ENCODE measurements at regions not wholly inside any gene's neighbourhood (a gene's known extent, or its start where the extent isn't known, plus 50 kb on each side); places are given as distances from the start of the nearest gene placed in this dataset.

DNA sequence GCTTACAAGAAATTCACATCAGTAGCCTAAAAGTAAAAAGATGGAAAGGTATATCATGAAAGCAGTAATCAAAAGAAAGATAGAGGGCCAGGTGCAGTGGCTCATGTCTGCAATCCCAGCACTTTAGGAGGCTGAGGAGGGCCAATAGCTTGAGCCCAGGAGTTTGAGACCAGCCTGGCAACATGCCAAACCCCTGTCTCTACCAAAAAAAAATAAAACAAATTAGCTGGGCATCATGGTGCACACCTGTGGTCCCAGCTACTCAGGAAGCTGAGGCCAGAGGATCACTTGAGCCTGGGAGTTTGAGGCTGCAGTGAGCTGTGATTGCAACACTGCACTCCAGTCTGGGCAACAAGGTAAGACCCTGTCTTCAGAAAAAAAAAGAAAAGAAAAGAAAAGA lies 55.5 kb downstream of the GSPT2 start:
- peaks cover 6% of the 10 kb centered on the region for H3K27me3 ChIP-seq (ENCODE audit: control insufficient read depth, insufficient read depth, low read length)
- H3K36me3 ChIP-seq (ENCODE audit: control insufficient read depth, insufficient read depth, low read length), result no peaks in the 10 kb centered on the region
- no peak for DNase-seq
- no peak overlapping the region for H3K4me3 ChIP-seq (ENCODE audit: low read length)
- H3K27ac ChIP-seq (ENCODE audit: low read length), result no peak overlapping the region
- H3K9me3 ChIP-seq (ENCODE audit: control insufficient read depth, low read depth, low read length), result no peaks in the 10 kb centered on the region
- no peaks in the 10 kb centered on the region for H3K4me1 ChIP-seq (ENCODE audit: control insufficient read depth, insufficient read depth, low read length)

DNA sequence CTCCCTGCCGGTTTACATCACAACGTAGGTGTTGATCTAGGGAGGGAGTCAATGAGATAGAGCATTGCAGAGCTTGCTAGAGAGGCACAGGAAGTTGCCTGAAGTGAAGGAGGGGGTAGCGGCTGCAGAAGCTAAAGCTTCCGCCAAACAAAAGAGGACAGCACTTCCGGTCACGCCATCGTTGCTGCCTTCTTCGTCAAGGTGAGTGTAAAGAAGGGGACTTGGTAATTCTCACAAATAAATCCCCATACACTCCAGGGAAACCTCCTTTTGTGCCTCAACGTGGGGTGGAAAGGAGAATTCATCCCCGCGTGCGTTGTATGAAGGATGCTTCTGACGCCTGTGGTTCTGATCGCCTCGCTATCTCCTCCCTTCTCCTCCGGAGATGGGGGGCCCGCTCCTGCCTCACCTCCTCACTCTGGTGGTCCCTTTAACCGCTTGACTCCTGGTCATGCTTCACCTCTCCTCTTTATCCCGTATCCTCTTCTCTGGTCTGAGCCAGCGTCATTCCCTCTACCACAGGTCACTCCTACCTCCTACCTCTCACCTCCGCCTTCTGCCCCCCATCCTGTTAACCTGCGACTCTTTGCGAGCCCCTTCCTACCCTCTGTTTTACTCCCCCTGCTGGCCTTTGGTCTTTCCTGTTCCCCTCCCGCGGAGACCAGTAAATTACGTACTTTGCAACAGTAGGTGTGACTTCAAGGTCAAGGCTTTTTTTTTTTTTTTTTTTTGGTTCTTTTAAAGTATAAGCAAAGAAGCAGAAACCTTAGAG lies 59.9 kb downstream of the GSPT2 start:
- WGBS (ENCODE audit: insufficient coverage, low lambda C conversion rate), result no CpG with 5 or more reads among the region's 26 CpGs
- peak overlapping the region; percentile 84 for H3K27ac ChIP-seq (ENCODE audit: low read length)
- H3K4me3 ChIP-seq (ENCODE audit: low read length), result peak overlapping the region; percentile 67
- peak; percentile 37 to 76 for DNase-seq
- no peaks in the 10 kb centered on the region for H3K27me3 ChIP-seq (ENCODE audit: control insufficient read depth, insufficient read depth, low read length)
- H3K9me3 ChIP-seq (ENCODE audit: control insufficient read depth, low read depth, low read length), result no peaks in the 10 kb centered on the region
- no peaks in the 10 kb centered on the region for H3K36me3 ChIP-seq (ENCODE audit: control insufficient read depth, insufficient read depth, low read length)
- no peaks in the 10 kb centered on the region for H3K4me1 ChIP-seq (ENCODE audit: control insufficient read depth, insufficient read depth, low read length)

- no CpG with 5 or more reads among the region's 3 CpGs for WGBS (ENCODE audit: insufficient coverage, low lambda C conversion rate)
- Histone ChIP-seq H3K9me3 (ENCODE audit: control insufficient read depth, low read depth, low read length) (no peaks in the 10 kb centered on the region), H3K27me3 (ENCODE audit: control insufficient read depth, insufficient read depth, low read length) (no peaks in the 10 kb centered on the region), H3K27ac (ENCODE audit: low read length) (peak overlapping the region; percentile 84), H3K4me1 (ENCODE audit: control insufficient read depth, insufficient read depth, low read length) (no peaks in the 10 kb centered on the region), H3K36me3 (ENCODE audit: control insufficient read depth, insufficient read depth, low read length) (no peaks in the 10 kb centered on the region), H3K4me3 (ENCODE audit: low read length) (peak overlapping the region; percentile 67)
- DNase-seq, result peak; percentile 4 to 37
These were observed 60.6 kb downstream of the GSPT2 start for GRCh38 chrX:51803833-51804232.

DNA sequence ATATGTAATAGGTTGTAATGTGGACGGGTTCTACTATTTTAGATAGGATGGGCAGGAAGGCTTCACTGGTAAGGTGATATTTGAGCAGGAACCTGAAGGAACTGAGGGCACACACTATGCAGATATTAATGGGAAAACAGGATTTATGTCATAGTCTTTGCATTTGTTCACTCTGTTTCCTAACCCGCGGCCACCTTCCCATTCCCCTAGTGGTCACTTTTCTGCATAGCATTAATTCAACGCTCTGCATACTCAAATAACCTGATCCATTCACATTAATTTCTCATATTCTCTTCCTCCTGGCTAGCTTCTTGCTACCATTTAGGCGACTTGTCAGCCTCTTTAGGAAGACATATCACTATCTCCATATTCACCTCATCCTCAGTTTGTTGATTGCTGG lies 61.5 kb downstream of the GSPT2 start:
- H3K9me3 ChIP-seq (ENCODE audit: control insufficient read depth, low read depth, low read length), result no peaks in the 10 kb centered on the region
- no peak overlapping the region for H3K4me3 ChIP-seq (ENCODE audit: low read length)
- no peak overlapping the region for H3K27ac ChIP-seq (ENCODE audit: low read length)
- no peaks in the 10 kb centered on the region for H3K27me3 ChIP-seq (ENCODE audit: control insufficient read depth, insufficient read depth, low read length)
- DNase-seq, result no peak
- H3K4me1 ChIP-seq (ENCODE audit: control insufficient read depth, insufficient read depth, low read length), result no peaks in the 10 kb centered on the region
- 67% methylated on average over 1 of the region's 5 CpGs for WGBS (ENCODE audit: insufficient coverage, low lambda C conversion rate)
- H3K36me3 ChIP-seq (ENCODE audit: control insufficient read depth, insufficient read depth, low read length), result no peaks in the 10 kb centered on the region

DNA sequence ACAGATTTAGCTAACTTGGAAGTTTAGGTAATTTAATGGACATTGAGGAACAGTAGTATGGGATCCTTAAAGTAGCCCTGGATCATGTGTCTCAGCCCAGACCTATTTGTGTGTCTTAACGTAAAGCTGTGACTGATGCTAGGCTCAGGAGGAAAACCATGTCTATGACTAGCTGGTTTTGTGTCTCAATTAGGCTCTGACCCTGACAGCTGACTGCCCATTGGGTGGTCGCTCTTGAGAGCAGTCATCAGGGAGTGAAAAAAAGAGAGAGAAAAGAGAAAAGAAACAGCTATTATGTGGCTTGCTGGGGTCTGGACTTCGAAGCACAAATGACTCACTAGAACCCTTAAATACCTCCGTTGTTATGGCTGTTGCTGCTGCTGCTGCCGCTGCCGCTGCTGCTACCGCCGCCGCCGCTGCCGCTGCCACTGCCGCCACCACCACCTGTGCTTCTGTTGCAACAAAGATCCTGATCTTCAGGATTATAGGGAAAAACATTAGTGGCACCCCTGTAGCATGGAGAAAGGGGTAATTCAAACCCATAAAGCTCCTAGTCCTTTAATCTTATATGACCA lies 70.7 kb downstream of the GSPT2 start:
- no peak for DNase-seq
- no CpG with 5 or more reads among the region's 12 CpGs for WGBS (ENCODE audit: insufficient coverage, low lambda C conversion rate)

DNA sequence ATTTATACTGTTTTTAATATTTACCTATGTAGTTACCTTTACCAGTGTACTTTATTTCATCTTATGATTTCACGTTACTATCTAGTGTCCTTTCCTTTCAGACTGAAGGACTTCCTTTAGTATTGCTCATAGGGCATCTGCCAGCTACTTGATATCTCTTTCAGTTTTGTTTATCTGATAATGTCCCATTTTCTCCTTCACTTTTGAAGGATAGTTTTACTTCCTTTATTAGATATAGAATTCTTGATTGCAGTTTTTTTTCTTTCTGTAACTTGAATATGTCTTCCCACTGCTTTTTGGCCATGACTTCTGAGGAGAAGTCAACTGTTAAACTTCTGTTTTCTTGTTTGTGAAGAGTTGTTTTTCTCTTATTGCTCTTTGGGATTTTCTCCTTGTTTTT lies 69.4 kb upstream of the MAGED1 start:
- Histone ChIP-seq H3K9me3 (ENCODE audit: control insufficient read depth, low read depth, low read length) (no peaks in the 10 kb centered on the region), H3K36me3 (ENCODE audit: control insufficient read depth, insufficient read depth, low read length) (no peaks in the 10 kb centered on the region), H3K4me1 (ENCODE audit: control insufficient read depth, insufficient read depth, low read length) (peaks cover 5% of the 10 kb centered on the region), H3K27me3 (ENCODE audit: control insufficient read depth, insufficient read depth, low read length) (no peaks in the 10 kb centered on the region), H3K4me3 (ENCODE audit: low read length) (no peak overlapping the region), H3K27ac (ENCODE audit: low read length) (no peak overlapping the region)
- WGBS (ENCODE audit: insufficient coverage, low lambda C conversion rate), result no CpG with 5 or more reads among the region's 1 CpG
- no peak for DNase-seq

More for the DNA sequence above, 70.7 kb downstream of the GSPT2 start:
- Histone ChIP-seq H3K4me3 (ENCODE audit: low read length) (no peak overlapping the region), H3K27ac (ENCODE audit: low read length) (no peak overlapping the region), H3K27me3 (ENCODE audit: control insufficient read depth, insufficient read depth, low read length) (no peaks in the 10 kb centered on the region), H3K36me3 (ENCODE audit: control insufficient read depth, insufficient read depth, low read length) (no peaks in the 10 kb centered on the region), H3K9me3 (ENCODE audit: control insufficient read depth, low read depth, low read length) (no peaks in the 10 kb centered on the region), H3K4me1 (ENCODE audit: control insufficient read depth, insufficient read depth, low read length) (no peaks in the 10 kb centered on the region)

DNA sequence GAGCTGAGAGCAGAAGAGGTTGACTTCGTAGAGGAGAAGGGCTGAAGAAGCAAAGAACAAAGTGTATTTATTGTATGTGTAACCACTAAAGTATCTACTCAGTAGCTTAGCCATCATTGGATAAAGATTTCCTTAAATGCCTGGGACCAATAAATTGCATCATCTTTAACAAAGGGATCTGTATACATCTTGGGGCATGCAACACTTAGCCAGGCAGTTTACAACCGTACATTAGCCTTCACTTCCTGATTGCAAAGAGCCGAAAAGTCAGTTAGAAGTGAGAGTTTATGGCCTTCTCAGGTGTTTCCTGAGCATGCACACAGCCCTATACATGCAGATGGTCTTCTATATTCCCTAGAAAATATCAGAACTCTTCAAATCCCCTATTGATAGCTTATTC lies 68.0 kb upstream of the MAGED1 start:
- no peak overlapping the region for H3K4me3 ChIP-seq (ENCODE audit: low read length)
- no peaks in the 10 kb centered on the region for H3K36me3 ChIP-seq (ENCODE audit: control insufficient read depth, insufficient read depth, low read length)
- peak in 1 of 2 donors; percentile 64 for DNase-seq
- H3K9me3 ChIP-seq (ENCODE audit: control insufficient read depth, low read depth, low read length), result no peaks in the 10 kb centered on the region
- no CpG with 5 or more reads among the region's 3 CpGs for WGBS (ENCODE audit: insufficient coverage, low lambda C conversion rate)
- peaks cover 5% of the 10 kb centered on the region for H3K4me1 ChIP-seq (ENCODE audit: control insufficient read depth, insufficient read depth, low read length)
- H3K27ac ChIP-seq (ENCODE audit: low read length), result no peak overlapping the region
- H3K27me3 ChIP-seq (ENCODE audit: control insufficient read depth, insufficient read depth, low read length), result no peaks in the 10 kb centered on the region

DNA sequence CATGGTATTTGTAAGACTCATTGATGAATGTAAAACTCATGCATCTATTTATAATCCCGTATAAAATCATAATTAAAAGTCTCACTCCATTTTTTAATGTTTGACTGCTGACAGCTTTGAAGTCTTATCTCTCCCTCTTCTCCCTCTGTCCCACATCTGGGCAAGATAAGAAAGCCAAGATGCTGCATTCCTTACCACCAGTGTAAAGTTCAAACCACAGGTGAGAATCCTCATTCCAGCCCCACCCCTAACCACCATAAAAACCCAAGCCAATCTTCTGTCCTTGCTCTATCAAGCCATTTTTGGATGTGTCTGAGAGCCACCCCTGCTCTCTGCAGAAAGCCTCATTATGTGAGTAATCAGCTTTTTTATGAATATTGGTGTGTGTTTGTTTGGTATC lies 59.3 kb upstream of the MAGED1 start:
- H3K36me3 ChIP-seq (ENCODE audit: control insufficient read depth, insufficient read depth, low read length), result no peaks in the 10 kb centered on the region
- H3K27me3 ChIP-seq (ENCODE audit: control insufficient read depth, insufficient read depth, low read length), result no peaks in the 10 kb centered on the region
- no peak overlapping the region for H3K4me3 ChIP-seq (ENCODE audit: low read length)
- H3K9me3 ChIP-seq (ENCODE audit: control insufficient read depth, low read depth, low read length), result no peaks in the 10 kb centered on the region
- peaks cover 4% of the 10 kb centered on the region for H3K4me1 ChIP-seq (ENCODE audit: control insufficient read depth, insufficient read depth, low read length)
- WGBS (ENCODE audit: insufficient coverage, low lambda C conversion rate), result no CpG with 5 or more reads among the region's 1 CpG
- DNase-seq, result no peak
- H3K27ac ChIP-seq (ENCODE audit: low read length), result no peak overlapping the region

DNA sequence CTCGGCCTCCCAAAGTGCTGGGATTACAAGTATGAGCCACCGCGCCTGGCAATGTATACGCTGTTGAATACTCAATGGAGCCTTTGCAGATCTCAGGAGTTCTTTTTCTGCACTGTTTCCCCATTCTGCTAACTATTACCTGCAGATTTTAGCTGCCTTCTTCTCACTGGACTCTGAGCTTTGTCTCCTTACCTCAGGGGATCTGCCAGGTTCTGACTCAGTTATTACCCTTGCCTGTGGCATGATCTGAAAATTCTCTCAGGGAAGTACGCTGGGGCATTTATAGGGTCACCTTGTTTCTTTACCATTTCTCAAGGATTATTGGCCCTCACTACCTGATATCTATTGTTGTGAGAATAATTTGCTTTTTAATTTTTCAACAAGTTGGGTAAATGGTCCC lies 56.6 kb upstream of the MAGED1 start:
- WGBS (ENCODE audit: insufficient coverage, low lambda C conversion rate), result no CpG with 5 or more reads among the region's 5 CpGs
- DNase-seq, result peak in 1 of 2 donors; percentile 21

GRCh38 chrX:51837451-51837850 lies 56.0 kb upstream of the MAGED1 start:
- Histone ChIP-seq H3K4me3 (ENCODE audit: low read length) (no peak overlapping the region), H3K27ac (ENCODE audit: low read length) (no peak overlapping the region), H3K4me1 (ENCODE audit: control insufficient read depth, insufficient read depth, low read length) (peaks cover 4% of the 10 kb centered on the region), H3K36me3 (ENCODE audit: control insufficient read depth, insufficient read depth, low read length) (no peaks in the 10 kb centered on the region), H3K9me3 (ENCODE audit: control insufficient read depth, low read depth, low read length) (no peaks in the 10 kb centered on the region), H3K27me3 (ENCODE audit: control insufficient read depth, insufficient read depth, low read length) (no peaks in the 10 kb centered on the region)
- peak in 1 of 2 donors; percentile 30 for DNase-seq
- no CpG with 5 or more reads among the region's 3 CpGs for WGBS (ENCODE audit: insufficient coverage, low lambda C conversion rate)

More for the DNA sequence above, 56.6 kb upstream of the MAGED1 start:
- Histone ChIP-seq H3K27me3 (ENCODE audit: control insufficient read depth, insufficient read depth, low read length) (no peaks in the 10 kb centered on the region), H3K36me3 (ENCODE audit: control insufficient read depth, insufficient read depth, low read length) (no peaks in the 10 kb centered on the region), H3K4me1 (ENCODE audit: control insufficient read depth, insufficient read depth, low read length) (peaks cover 4% of the 10 kb centered on the region), H3K4me3 (ENCODE audit: low read length) (no peak overlapping the region), H3K27ac (ENCODE audit: low read length) (peak overlapping the region; percentile 17), H3K9me3 (ENCODE audit: control insufficient read depth, low read depth, low read length) (no peaks in the 10 kb centered on the region)

DNA sequence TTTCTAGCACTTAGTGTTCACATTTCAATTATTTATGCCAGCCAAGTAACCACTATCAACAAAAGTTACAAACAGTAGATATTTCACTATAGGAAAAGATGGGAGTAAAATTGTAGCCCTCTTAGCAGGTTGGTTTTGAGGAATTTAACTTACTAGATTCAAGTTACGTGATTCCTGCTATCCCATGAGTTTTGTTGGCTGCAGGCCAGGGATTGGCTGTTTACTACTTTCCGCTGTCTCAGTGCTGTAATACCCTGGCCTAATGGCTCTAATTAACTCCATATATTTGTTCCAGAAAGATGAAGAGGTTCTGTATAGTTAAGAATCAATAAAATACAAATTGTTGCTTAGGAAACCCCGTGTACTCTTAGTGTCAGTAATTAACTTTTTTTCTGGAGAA lies 55.5 kb upstream of the MAGED1 start:
- peak; percentile 23 to 57 for DNase-seq
- Histone ChIP-seq H3K27ac (ENCODE audit: low read length) (no peak overlapping the region), H3K4me1 (ENCODE audit: control insufficient read depth, insufficient read depth, low read length) (peaks cover 4% of the 10 kb centered on the region), H3K4me3 (ENCODE audit: low read length) (no peak overlapping the region), H3K9me3 (ENCODE audit: control insufficient read depth, low read depth, low read length) (no peaks in the 10 kb centered on the region), H3K27me3 (ENCODE audit: control insufficient read depth, insufficient read depth, low read length) (no peaks in the 10 kb centered on the region), H3K36me3 (ENCODE audit: control insufficient read depth, insufficient read depth, low read length) (no peaks in the 10 kb centered on the region)
- whole genome bisulfite sequencing (ENCODE audit: insufficient coverage, low lambda C conversion rate), result no CpG with 5 or more reads among the region's 3 CpGs

Measured in large intestine (tissue), 3 donors.